Bone marrow (tissue), 2 donors: ENCODE measurements at regions not wholly inside any gene's neighbourhood (a gene's known extent, or its start where the extent isn't known, plus 50 kb on each side); places are given as distances from the start of the nearest gene placed in this dataset.

Experiments used
- DNase-seq, 2 donors: peaks; one replicate each; lab custom pipeline; 2025; lab: John Stamatoyannopoulos, UW

GRCh38 chr16:63365649-63366304 is 1329.5 kb upstream of the CDH8 start:
- no peak for DNase-seq

- no peak for DNase-seq
Observed at GRCh38 chr16:63363738-63364137, 1327.5 kb upstream of the CDH8 start.

- no peak for DNase-seq
Observed at GRCh38 chr16:63361032-63361624, 1324.9 kb upstream of the CDH8 start.

GRCh38 chr16:63349961-63350360 is 1313.7 kb upstream of the CDH8 start:
- DNase-seq = no peak

GRCh38 chr16:63346000-63346399 is 1309.8 kb upstream of the CDH8 start:
- no peak for DNase-seq

- no peak for DNase-seq
Observed at GRCh38 chr16:63337264-63337663, 1301.0 kb upstream of the CDH8 start.

- DNase-seq = no peak
Observed at GRCh38 chr16:63331111-63331510, 1294.9 kb upstream of the CDH8 start.

- DNase-seq = no peak
Observed at GRCh38 chr16:63326736-63327339, 1290.6 kb upstream of the CDH8 start.

- no peak for DNase-seq
Observed at GRCh38 chr16:63323722-63324705, 1287.8 kb upstream of the CDH8 start.

GRCh38 chr16:63323055-63323454 is 1286.8 kb upstream of the CDH8 start:
- DNase-seq = no peak

GRCh38 chr16:63315229-63315628 is 1279.0 kb upstream of the CDH8 start:
- no peak for DNase-seq

- DNase-seq = no peak
Observed at GRCh38 chr16:63312346-63312745, 1276.1 kb upstream of the CDH8 start.

GRCh38 chr16:63311313-63311712 is 1275.1 kb upstream of the CDH8 start:
- no peak for DNase-seq

GRCh38 chr16:63302811-63303210 is 1266.6 kb upstream of the CDH8 start:
- no peak for DNase-seq

- no peak for DNase-seq
Observed at GRCh38 chr16:63301349-63301748, 1265.1 kb upstream of the CDH8 start.

- DNase-seq = no peak
Observed at GRCh38 chr16:63298993-63299392, 1262.8 kb upstream of the CDH8 start.

- DNase-seq = no peak
Observed at GRCh38 chr16:63292036-63292435, 1255.8 kb upstream of the CDH8 start.

GRCh38 chr16:63289834-63290460 is 1253.7 kb upstream of the CDH8 start:
- DNase-seq = no peak

- no peak for DNase-seq
Observed at GRCh38 chr16:63287401-63287800, 1251.2 kb upstream of the CDH8 start.

GRCh38 chr16:63283721-63284120 is 1247.5 kb upstream of the CDH8 start:
- no peak for DNase-seq

- DNase-seq = no peak
Observed at GRCh38 chr16:63244631-63245030, 1208.4 kb upstream of the CDH8 start.

GRCh38 chr16:63241497-63242028 is 1205.3 kb upstream of the CDH8 start:
- no peak for DNase-seq
